PC-3 (cell line): ENCODE measurements at regions not wholly inside any gene's neighbourhood (a gene's known extent, or its start where the extent isn't known, plus 50 kb on each side); places are given as distances from the start of the nearest gene placed in this dataset.
A peak's percentile ranks its signal among the peaks of the same experiment; 100 is the strongest.

Experiments used
- ATAC-seq: fragments of 200-7000 bp; cut with Tn5 transposase; 2 replicates; pipeline ENCODE4 v1.9.1; 2020; ENCODE audit warnings: mild to moderate bottlenecking, moderate library complexity
- BruUV-seq: library from RNA; stranded (reverse); fragments of 400-500 nt; replicated peaks from 2 replicates; lab custom pipeline; 2021; lab: Mats Ljungman, UMichigan
- CTCF ChIA-PET: fragments of 300-600 bp; sonication (Branson Sonifier 250); formaldehyde crosslinking; loops from one replicate; lab custom pipeline; 2022; ENCODE audit warnings: antibody characterized with exemption; lab: Charles Lee
- POLR2A ChIA-PET: fragments of 300-600 bp; sonication (Branson Sonifier 250); formaldehyde crosslinking; loops from one replicate; lab custom pipeline; 2022; ENCODE audit warnings: antibody characterized with exemption; ENCODE audit not compliant: unreplicated experiment; lab: Charles Lee
- DNase-seq: peaks from one replicate; pipeline ENCODE4 v3.0.0-alpha.2; 2015
- H2AFZ ChIP-seq: fragments of 300-600 bp; sonication (generic); 2 replicates; pipeline ENCODE4 v1.6.0; 2016; ENCODE audit warnings: antibody characterized with exemption, low read length
- H3F3A ChIP-seq: fragments of 300-600 bp; sonication (generic); one replicate; pipeline ENCODE4 v1.6.0; 2017; ENCODE audit warnings: antibody characterized with exemption, low read length, control low read depth, mild to moderate bottlenecking; ENCODE audit not compliant: unreplicated experiment
- H3K27ac ChIP-seq: fragments of 300-600 bp; sonication (generic); 2 replicates; pipeline ENCODE4 v1.5.1; 2016; ENCODE audit warnings: mild to moderate bottlenecking, low read length
- H3K27me3 ChIP-seq: fragments of 300-600 bp; sonication (generic); 2 replicates; pipeline ENCODE4 v1.6.1; 2016; ENCODE audit warnings: low read length, mixed read lengths
- H3K36me3 ChIP-seq: fragments of 300-600 bp; sonication (generic); 2 replicates; pipeline ENCODE4 v1.6.1; 2016; ENCODE audit warnings: low read depth, mixed run types, low read length, mixed read lengths
- H3K4me1 ChIP-seq: fragments of 300-600 bp; sonication (generic); 2 replicates; pipeline ENCODE4 v1.5.1; 2016; ENCODE audit warnings: low read length; ENCODE audit not compliant: insufficient read depth
- H3K4me2 ChIP-seq: fragments of 300-600 bp; sonication (generic); 2 replicates; pipeline ENCODE4 v1.6.0; 2016; ENCODE audit warnings: low read length
- H3K4me3 ChIP-seq: fragments of 300-600 bp; sonication (generic); 2 replicates; pipeline ENCODE4 v1.5.1; 2016; ENCODE audit warnings: mild to moderate bottlenecking, low read length, mixed read lengths
- H3K79me2 ChIP-seq: fragments of 300-600 bp; sonication (generic); 2 replicates; pipeline ENCODE4 v1.6.1; 2017; ENCODE audit warnings: low read length, mixed read lengths
- H3K9ac ChIP-seq: fragments of 300-600 bp; sonication (generic); 2 replicates; pipeline ENCODE4 v1.6.0; 2016; ENCODE audit warnings: mild to moderate bottlenecking, low read length
- H3K9me2 ChIP-seq: fragments of 300-600 bp; sonication (generic); replicated peaks from 2 replicates; pipeline ENCODE4 v1.6.1; 2016; ENCODE audit warnings: mixed run types, low read length, mixed read lengths
- H3K9me3 ChIP-seq: fragments of 300-600 bp; sonication (generic); 2 replicates; pipeline ENCODE4 v1.6.1; 2016; ENCODE audit warnings: low read length, mixed read lengths
- H4K20me1 ChIP-seq: fragments of 300-600 bp; sonication (generic); 2 replicates; pipeline ENCODE4 v1.6.1; 2016; ENCODE audit warnings: low read length, mixed read lengths
- EZH2 ChIP-seq: fragments of 300-600 bp; sonication (generic); IDR thresholded peaks from one replicate; pipeline ENCODE4 v1.6.1; 2017; ENCODE audit warnings: antibody characterized with exemption, mild to moderate bottlenecking, low read length; ENCODE audit not compliant: unreplicated experiment
- EZH2phosphoT487 ChIP-seq: fragments of 300-600 bp; sonication (generic); IDR thresholded peaks from 2 replicates; pipeline ENCODE4 v1.6.1; 2018; ENCODE audit warnings: mild to moderate bottlenecking, antibody characterized with exemption, low read length, borderline replicate concordance
- intact Hi-C: fragments of 100-400 bp; cut with micrococcal nuclease; formaldehyde crosslinking; loops from 2 replicates; pipeline ENCODE4 v1.9.0; 2023
- TF ChIP-seq, protein P1 (sequence below): fragments of 300-600 bp; sonication (generic); conservative IDR thresholded peaks from 2 replicates; pipeline ENCODE4 v1.5.1; 2017; ENCODE audit warnings: antibody characterized with exemption, low read depth, mild to moderate bottlenecking, low read length

DNA sequence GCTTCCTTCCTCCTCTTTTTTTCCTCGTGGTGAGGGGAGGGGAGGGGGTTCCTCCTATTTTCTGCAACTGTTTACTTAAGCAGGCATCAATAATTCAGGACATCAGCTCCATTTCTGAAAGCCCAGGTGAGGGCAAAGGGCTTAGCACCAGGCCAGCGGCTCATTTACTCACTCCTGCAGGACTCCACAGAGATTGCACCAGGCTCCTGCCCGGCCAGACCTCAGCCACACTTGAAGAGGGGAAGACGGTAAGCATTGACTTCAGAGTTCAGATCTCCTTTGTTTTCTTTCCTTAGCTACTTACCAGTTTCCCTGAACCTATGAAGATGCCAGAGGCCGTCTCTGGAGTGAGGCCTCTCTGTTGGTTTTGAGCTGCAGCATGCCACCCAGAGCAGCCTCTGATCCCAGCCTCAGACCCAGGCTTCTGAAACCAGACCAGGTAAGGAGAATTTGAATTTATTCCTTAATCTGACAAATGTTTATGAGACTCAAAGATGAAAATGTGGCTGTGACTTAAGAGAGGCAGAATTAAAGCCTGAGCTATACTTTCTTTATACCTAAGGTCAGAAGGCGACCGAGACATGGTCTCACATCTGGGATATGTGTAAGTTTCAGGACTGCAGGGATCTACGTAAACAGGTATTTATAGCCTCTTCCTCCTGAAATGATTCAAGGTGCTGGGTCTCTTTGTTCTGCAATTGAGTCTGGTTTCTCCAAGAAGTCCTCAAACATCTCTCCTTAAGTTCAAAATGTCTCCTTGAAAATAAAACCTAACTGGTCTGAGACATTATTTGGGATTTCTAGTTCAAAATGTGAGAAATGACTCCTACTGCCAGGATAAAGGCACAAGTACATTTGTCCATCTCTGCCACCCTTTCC lies 272.5 kb upstream of the RUNX1 start:
- H3K9ac ChIP-seq: no peak overlapping the region
- no peaks in the 10 kb centered on the region for H3K9me2 ChIP-seq
- H3F3A ChIP-seq: no peaks in the 10 kb centered on the region
- H3K4me1 ChIP-seq: peaks cover 15% of the 10 kb centered on the region
- H3K9me3 ChIP-seq: no peaks in the 10 kb centered on the region
- POLR2A ChIA-PET: no interaction called here
- H3K27ac ChIP-seq: no peak overlapping the region
- intact Hi-C loops: no loop called here
- no peaks in the 10 kb centered on the region for H3K27me3 ChIP-seq
- no peaks in the 10 kb centered on the region for H3K79me2 ChIP-seq
- TF ChIP-seq EZH2phosphoT487: no peak
- TF ChIP-seq, protein P1, sequence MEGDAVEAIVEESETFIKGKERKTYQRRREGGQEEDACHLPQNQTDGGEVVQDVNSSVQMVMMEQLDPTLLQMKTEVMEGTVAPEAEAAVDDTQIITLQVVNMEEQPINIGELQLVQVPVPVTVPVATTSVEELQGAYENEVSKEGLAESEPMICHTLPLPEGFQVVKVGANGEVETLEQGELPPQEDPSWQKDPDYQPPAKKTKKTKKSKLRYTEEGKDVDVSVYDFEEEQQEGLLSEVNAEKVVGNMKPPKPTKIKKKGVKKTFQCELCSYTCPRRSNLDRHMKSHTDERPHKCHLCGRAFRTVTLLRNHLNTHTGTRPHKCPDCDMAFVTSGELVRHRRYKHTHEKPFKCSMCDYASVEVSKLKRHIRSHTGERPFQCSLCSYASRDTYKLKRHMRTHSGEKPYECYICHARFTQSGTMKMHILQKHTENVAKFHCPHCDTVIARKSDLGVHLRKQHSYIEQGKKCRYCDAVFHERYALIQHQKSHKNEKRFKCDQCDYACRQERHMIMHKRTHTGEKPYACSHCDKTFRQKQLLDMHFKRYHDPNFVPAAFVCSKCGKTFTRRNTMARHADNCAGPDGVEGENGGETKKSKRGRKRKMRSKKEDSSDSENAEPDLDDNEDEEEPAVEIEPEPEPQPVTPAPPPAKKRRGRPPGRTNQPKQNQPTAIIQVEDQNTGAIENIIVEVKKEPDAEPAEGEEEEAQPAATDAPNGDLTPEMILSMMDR: no peak
- no peak overlapping the region for H3K4me2 ChIP-seq
- no peak for ATAC-seq
- H3K36me3 ChIP-seq: no peaks in the 10 kb centered on the region
- H3K4me3 ChIP-seq: no peak overlapping the region
- DNase-seq: no peak
- no peak overlapping the region for H2AFZ ChIP-seq
- BruUV-seq: no TSS peak
- no peaks in the 10 kb centered on the region for H4K20me1 ChIP-seq
- CTCF ChIA-PET: no interaction called here

DNA sequence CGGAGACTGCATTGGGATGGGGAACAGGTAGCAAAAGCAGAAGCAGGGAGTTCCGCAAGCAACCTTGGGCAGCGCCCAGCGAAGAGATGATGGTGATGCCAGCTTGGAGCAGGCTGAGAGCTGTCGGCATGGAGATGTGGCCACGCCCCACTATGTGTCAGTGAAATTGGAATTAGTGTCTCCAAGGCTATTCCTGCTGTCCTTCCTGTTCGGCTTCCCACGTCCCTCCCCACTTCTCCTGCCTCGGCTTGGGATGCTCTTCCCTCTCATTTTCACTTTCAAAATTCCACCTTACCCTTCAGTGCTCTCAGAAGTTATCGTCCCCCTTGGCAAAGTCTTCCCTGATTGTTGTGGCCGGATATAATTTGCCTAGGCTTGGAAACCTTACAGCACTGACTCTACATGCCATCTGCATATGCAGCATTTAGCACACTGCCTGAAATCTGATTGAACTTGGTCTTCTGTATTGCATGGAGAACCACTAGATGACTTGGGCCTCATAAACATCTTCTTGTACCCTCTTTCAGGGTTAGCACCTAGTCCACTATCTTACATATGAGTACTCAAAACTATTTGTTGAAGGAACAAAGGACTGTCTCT lies 270.7 kb upstream of the RUNX1 start:
- H3K9me2 ChIP-seq: no peaks in the 10 kb centered on the region
- no peak overlapping the region for H2AFZ ChIP-seq
- no peak overlapping the region for H3K4me3 ChIP-seq
- no peaks in the 10 kb centered on the region for H4K20me1 ChIP-seq
- POLR2A ChIA-PET: no interaction called here
- no peaks in the 10 kb centered on the region for H3K79me2 ChIP-seq
- no peak overlapping the region for H3K27ac ChIP-seq
- H3K9ac ChIP-seq: no peak overlapping the region
- BruUV-seq: no TSS peak
- no peaks in the 10 kb centered on the region for H3F3A ChIP-seq
- ATAC-seq (no peak; the same call in 1 of the 2 replicates), DNase-seq (peak; percentile 12)
- H3K4me1 ChIP-seq: peaks cover 11% of the 10 kb centered on the region
- H3K27me3 ChIP-seq: no peaks in the 10 kb centered on the region
- CTCF ChIA-PET: no interaction called here
- intact Hi-C loops: no loop called here
- no peaks in the 10 kb centered on the region for H3K36me3 ChIP-seq
- H3K4me2 ChIP-seq: no peak overlapping the region
- TF ChIP-seq, protein P1: no peak
- TF ChIP-seq EZH2phosphoT487 (no peak), EZH2 (no peak)
- no peaks in the 10 kb centered on the region for H3K9me3 ChIP-seq

DNA sequence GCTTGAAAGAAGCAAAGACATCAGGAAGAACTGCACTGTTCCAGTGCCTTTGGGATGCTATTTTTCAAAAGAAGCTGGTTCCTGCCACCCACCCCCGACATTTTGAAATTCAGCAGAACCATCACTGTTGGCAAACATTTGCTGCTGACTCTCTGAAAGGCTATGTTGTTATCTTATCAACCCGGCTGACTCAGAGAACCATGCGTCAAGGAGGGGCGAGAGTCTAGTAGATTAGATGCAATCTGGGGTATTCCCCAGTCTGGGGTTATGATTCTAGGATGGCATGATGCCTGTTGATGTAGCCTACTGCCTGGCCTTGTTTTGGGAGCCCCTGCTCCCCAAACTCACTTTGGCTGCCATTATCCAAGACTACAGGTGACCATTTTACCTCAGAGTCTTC lies 267.8 kb upstream of the RUNX1 start:
- Histone ChIP-seq H3K9me3 (no peaks in the 10 kb centered on the region), H3F3A (no peaks in the 10 kb centered on the region), H3K27me3 (no peaks in the 10 kb centered on the region), H4K20me1 (no peaks in the 10 kb centered on the region), H3K9ac (no peak overlapping the region), H3K4me2 (no peak overlapping the region), H3K79me2 (no peaks in the 10 kb centered on the region), H3K36me3 (no peaks in the 10 kb centered on the region), H3K4me3 (no peak overlapping the region), H3K27ac (no peak overlapping the region), H3K4me1 (no peaks in the 10 kb centered on the region), H2AFZ (no peak overlapping the region), H3K9me2 (no peaks in the 10 kb centered on the region)
- intact Hi-C loops: no loop called here
- CTCF ChIA-PET: no interaction called here
- DNase-seq (no peak), ATAC-seq (no peak)
- TF ChIP-seq EZH2 (no peak), EZH2phosphoT487 (no peak)
- TF ChIP-seq, protein P1: no peak
- POLR2A ChIA-PET: no interaction called here
- no TSS peak for BruUV-seq
